ENCODE measurements at regions not wholly inside any gene's neighbourhood (a gene's known extent, or its start where the extent isn't known, plus 50 kb on each side); places are given as distances from the start of the nearest gene placed in this dataset.

DNA sequence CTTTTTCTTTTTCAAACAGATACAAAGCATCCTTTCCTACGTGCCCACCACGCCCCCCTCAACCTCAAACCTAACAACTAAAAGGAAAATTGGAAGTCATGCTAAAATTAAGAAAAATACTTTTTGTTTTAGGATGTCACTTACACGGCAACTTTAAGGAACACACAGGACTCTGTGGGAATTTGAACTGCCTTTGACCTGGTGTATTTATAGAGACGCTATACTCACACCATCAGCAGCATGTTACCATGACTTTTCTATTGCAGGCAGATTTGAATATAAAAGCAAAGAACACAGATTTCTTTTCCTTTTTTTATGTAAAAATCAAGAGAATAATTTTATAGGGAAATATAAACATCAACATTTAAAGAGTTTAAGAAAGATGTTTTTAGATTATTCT lies 198.2 kb downstream of the SIPA1L2 start:
- H3K18ac ChIP-seq (ENCODE audit: low read depth, low read length) = no peak overlapping the region
- no peak overlapping the region for H3K14ac ChIP-seq (replicated peaks; ENCODE audit: low read depth, low read length)
- H3K56ac ChIP-seq (ENCODE audit: extremely low read depth, insufficient read depth, low read length) = no peak overlapping the region
- BruUV-seq (replicated peaks) = no TSS peak
- no peak for ATAC-seq (ENCODE audit: low read depth)
- no peak overlapping the region for H2BK20ac ChIP-seq (ENCODE audit: low read depth, low read length)
- no peaks in the 10 kb centered on the region for H3K9me3 ChIP-seq (ENCODE audit: control insufficient read depth, insufficient read depth, low read length)
- no peak overlapping the region for H2AK9ac ChIP-seq (replicated peaks; ENCODE audit: low read depth, low read length, poor library complexity)
- H4K91ac ChIP-seq (ENCODE audit: insufficient read depth, low read depth, low read length) = no peak overlapping the region
- no peak overlapping the region for H2BK15ac ChIP-seq (ENCODE audit: low read depth, low read length)
- dilution Hi-C loops (cut with HindIII; ENCODE audit: low sequenced_read_pairs, unreplicated experiment) (no loop called here), intact Hi-C loops (cut with micrococcal nuclease) (no loop called here), in situ Hi-C loops (cut with MboI; ENCODE audit: low sequenced_read_pairs) (no loop called here)
- whole genome bisulfite sequencing, 2 experiments (ENCODE audit: extremely low coverage in 2 of 2, insufficient read length in 1 of 2) = 80% methylated on average over 1 of the region's 4 CpGs; no CpG with 5 or more reads in 1 of the 2 experiments
- H3K4ac ChIP-seq (ENCODE audit: low read depth, low read length) = no peak overlapping the region
- H3K4me3 ChIP-seq (ENCODE audit: insufficient read depth, low read depth, low read length) = no peak overlapping the region
- H3K23ac ChIP-seq (ENCODE audit: low read depth, low read length) = no peak overlapping the region
- ChIA-PET CTCF (no interaction called here), POLR2A (ENCODE audit: unreplicated experiment) (no interaction called here)
- H3K27ac ChIP-seq (ENCODE audit: insufficient read depth, low read length) = no peak overlapping the region
- H4K8ac ChIP-seq (ENCODE audit: low read depth in 2 of 2, low read length in 2 of 2) = no peak overlapping the region
- H3K4me1 ChIP-seq (ENCODE audit: control insufficient read depth, insufficient read depth, low read length) = peaks cover 13% of the 10 kb centered on the region
- H2BK120ac ChIP-seq (ENCODE audit: low read depth, low read length) = no peak overlapping the region
- no peaks in the 10 kb centered on the region for H4K20me1 ChIP-seq (ENCODE audit: insufficient read depth, low read length)
- DNase-seq = no peak
- no peak overlapping the region for H3K9ac ChIP-seq (ENCODE audit: low read depth, low read length)
- no peak overlapping the region for H2AK5ac ChIP-seq (ENCODE audit: low read depth, low read length)
- TF ChIP-seq RAD21 (IDR thresholded peaks at IDR 0.05; ENCODE audit: low read length) (no peak), CHD1 (IDR thresholded peaks at IDR 0.05; ENCODE audit: low read depth, low read length) (no peak), BHLHE40 (IDR thresholded peaks at IDR 0.05; ENCODE audit: low read depth, low read length) (no peak), NFE2L2 (IDR thresholded peaks at IDR 0.05; ENCODE audit: low read depth, low read length) (no peak), SMC3 (IDR thresholded peaks at IDR 0.05; ENCODE audit: low read depth, low read length) (no peak), MAZ (IDR thresholded peaks at IDR 0.05; ENCODE audit: borderline replicate concordance, low read depth, low read length) (no peak), CEBPB (IDR thresholded peaks at IDR 0.05; ENCODE audit: low read depth, low read length) (no peak)
- TF ChIP-seq, protein P1, sequence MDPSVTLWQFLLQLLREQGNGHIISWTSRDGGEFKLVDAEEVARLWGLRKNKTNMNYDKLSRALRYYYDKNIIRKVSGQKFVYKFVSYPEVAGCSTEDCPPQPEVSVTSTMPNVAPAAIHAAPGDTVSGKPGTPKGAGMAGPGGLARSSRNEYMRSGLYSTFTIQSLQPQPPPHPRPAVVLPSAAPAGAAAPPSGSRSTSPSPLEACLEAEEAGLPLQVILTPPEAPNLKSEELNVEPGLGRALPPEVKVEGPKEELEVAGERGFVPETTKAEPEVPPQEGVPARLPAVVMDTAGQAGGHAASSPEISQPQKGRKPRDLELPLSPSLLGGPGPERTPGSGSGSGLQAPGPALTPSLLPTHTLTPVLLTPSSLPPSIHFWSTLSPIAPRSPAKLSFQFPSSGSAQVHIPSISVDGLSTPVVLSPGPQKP (IDR thresholded peaks at IDR 0.05; ENCODE audit: borderline replicate concordance, low read depth, low read length) = no peak
- TF ChIP-seq, protein P2, sequence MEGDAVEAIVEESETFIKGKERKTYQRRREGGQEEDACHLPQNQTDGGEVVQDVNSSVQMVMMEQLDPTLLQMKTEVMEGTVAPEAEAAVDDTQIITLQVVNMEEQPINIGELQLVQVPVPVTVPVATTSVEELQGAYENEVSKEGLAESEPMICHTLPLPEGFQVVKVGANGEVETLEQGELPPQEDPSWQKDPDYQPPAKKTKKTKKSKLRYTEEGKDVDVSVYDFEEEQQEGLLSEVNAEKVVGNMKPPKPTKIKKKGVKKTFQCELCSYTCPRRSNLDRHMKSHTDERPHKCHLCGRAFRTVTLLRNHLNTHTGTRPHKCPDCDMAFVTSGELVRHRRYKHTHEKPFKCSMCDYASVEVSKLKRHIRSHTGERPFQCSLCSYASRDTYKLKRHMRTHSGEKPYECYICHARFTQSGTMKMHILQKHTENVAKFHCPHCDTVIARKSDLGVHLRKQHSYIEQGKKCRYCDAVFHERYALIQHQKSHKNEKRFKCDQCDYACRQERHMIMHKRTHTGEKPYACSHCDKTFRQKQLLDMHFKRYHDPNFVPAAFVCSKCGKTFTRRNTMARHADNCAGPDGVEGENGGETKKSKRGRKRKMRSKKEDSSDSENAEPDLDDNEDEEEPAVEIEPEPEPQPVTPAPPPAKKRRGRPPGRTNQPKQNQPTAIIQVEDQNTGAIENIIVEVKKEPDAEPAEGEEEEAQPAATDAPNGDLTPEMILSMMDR (conservative IDR thresholded peaks at IDR 0.05; ENCODE audit: low read depth, low read length) = no peak
- H3K27me3 ChIP-seq (ENCODE audit: control insufficient read depth, insufficient read depth, low read length) = no peaks in the 10 kb centered on the region
- H3K4me2 ChIP-seq (ENCODE audit: low read depth, low read length) = no peak overlapping the region
- H3K36me3 ChIP-seq (ENCODE audit: control insufficient read depth, insufficient read depth, low read length) = peaks cover 15% of the 10 kb centered on the region; the same call in 1 of the 2 replicates
- no peaks in the 10 kb centered on the region for H3K79me1 ChIP-seq (ENCODE audit: low read depth in 1 of 2, low read length in 2 of 2)
- no peak overlapping the region for H2AFZ ChIP-seq (replicated peaks; ENCODE audit: low read length, poor library complexity)
- H2BK5ac ChIP-seq (ENCODE audit: low read depth, low read length, poor library complexity, severe bottlenecking) = no peak overlapping the region
- H3K9me1 ChIP-seq (ENCODE audit: insufficient read depth, low read length) = peaks cover 21% of the 10 kb centered on the region
- H4K5ac ChIP-seq (ENCODE audit: low read depth, low read length) = no peak overlapping the region

Data from IMR-90 (cell line).